HEK293 (cell line): ENCODE measurements at regions not wholly inside any gene's neighbourhood (a gene's known extent, or its start where the extent isn't known, plus 50 kb on each side); places are given as distances from the start of the nearest gene placed in this dataset.

Experiments
- CTCF ChIP-seq: fragments of 450-650 bp; formaldehyde crosslinking; IDR thresholded peaks from 2 replicates; pipeline ENCODE4 v1.5.1; 2016; ENCODE audit warnings: missing biosample characterization, missing genetic modification characterization
- KLF16 ChIP-seq: fragments of 450-650 bp; formaldehyde crosslinking; IDR thresholded peaks from 2 replicates; pipeline ENCODE4 v1.5.1; 2017; ENCODE audit warnings: missing biosample characterization, missing genetic modification characterization
- REST ChIP-seq: fragments of 450-650 bp; formaldehyde crosslinking; IDR thresholded peaks from 2 replicates; pipeline ENCODE4 v1.5.1; 2016; ENCODE audit warnings: missing biosample characterization, missing genetic modification characterization
- ZNF140 ChIP-seq: fragments of 450-650 bp; formaldehyde crosslinking; IDR thresholded peaks from 2 replicates; pipeline ENCODE4 v1.5.1; 2016; ENCODE audit warnings: missing biosample characterization, missing genetic modification characterization
- ZNF24 ChIP-seq: fragments of 450-650 bp; formaldehyde crosslinking; IDR thresholded peaks from 2 replicates; pipeline ENCODE4 v1.5.1; 2016; ENCODE audit warnings: missing biosample characterization, missing genetic modification characterization
- ZNF274 ChIP-seq, 2 experiments: fragments of 200-500 bp in 1 of 2; fragments of 450-650 bp in 1 of 2; sonication (Bioruptor generic) in 1 of 2; formaldehyde crosslinking in 1 of 2; IDR thresholded peaks; 2 replicates each; pipeline versions ENCODE4 v1.5.1 to v1.6.1; 2014 to 2016; ENCODE audit warnings: borderline replicate concordance in 1 of 2, inconsistent platforms in 1 of 2, low read length in 1 of 2, missing biosample characterization in 1 of 2, missing genetic modification characterization in 1 of 2
- ZNF768 ChIP-seq: fragments of 450-650 bp; formaldehyde crosslinking; IDR thresholded peaks from 2 replicates; pipeline ENCODE4 v1.5.1; 2018; ENCODE audit warnings: missing biosample characterization, mild to moderate bottlenecking, missing genetic modification characterization
- ZNF776 ChIP-seq: fragments of 450-650 bp; formaldehyde crosslinking; IDR thresholded peaks from 2 replicates; pipeline ENCODE4 v1.5.0; 2017; ENCODE audit warnings: missing biosample characterization, missing genetic modification characterization, borderline replicate concordance
- ZNF792 ChIP-seq: fragments of 450-650 bp; formaldehyde crosslinking; IDR thresholded peaks from 2 replicates; pipeline ENCODE4 v1.5.1; 2016; ENCODE audit warnings: missing biosample characterization, missing genetic modification characterization

GRCh38 chr10:83166344-83166743, 973.0 kb upstream of the GHITM start:
- TF ChIP-seq CTCF (tag by site-specific recombination) = no peak
- no peak for TF ChIP-seq REST
- TF ChIP-seq ZNF140 (tag by site-specific recombination) = no peak
- TF ChIP-seq ZNF768 (tag by site-specific recombination) = no peak
- no peak for TF ChIP-seq KLF16 (tag by site-specific recombination)
- no peak for TF ChIP-seq ZNF792
- no peak for TF ChIP-seq ZNF24 (tag by site-specific recombination)
- no peak for TF ChIP-seq ZNF274 (IDR thresholded peaks at IDR 0.05; ENCODE audit: low read length)
- no peak for TF ChIP-seq ZNF274 (tag by site-specific recombination; IDR thresholded peaks at IDR 0.05; ENCODE audit: borderline replicate concordance)
- TF ChIP-seq ZNF776 (tag by site-specific recombination) = no peak
